ENCODE measurements at regions not wholly inside any gene's neighbourhood (a gene's known extent, or its start where the extent isn't known, plus 50 kb on each side); places are given as distances from the start of the nearest gene placed in this dataset.

DNA sequence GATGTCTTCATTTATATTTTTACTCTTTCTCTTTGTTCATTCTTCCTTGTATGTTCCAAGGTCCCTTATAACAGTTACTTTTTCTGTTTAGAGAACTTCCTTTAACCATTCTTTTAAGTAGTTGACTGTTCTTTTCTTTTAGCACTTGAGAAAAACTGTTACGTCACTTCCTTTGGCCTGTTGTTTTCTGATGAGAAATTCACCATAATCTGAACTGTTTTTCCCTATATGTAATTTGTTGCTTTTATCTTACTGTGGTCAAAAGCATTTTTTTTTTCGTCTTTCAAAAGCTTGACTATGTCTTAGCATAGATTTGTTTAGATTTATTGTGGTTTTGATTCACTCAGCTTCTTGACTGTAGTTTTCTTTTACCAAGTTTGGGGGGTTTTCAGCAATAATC is 1660.3 kb upstream of the PCDH10 start:
- TF ChIP-seq, protein P1, sequence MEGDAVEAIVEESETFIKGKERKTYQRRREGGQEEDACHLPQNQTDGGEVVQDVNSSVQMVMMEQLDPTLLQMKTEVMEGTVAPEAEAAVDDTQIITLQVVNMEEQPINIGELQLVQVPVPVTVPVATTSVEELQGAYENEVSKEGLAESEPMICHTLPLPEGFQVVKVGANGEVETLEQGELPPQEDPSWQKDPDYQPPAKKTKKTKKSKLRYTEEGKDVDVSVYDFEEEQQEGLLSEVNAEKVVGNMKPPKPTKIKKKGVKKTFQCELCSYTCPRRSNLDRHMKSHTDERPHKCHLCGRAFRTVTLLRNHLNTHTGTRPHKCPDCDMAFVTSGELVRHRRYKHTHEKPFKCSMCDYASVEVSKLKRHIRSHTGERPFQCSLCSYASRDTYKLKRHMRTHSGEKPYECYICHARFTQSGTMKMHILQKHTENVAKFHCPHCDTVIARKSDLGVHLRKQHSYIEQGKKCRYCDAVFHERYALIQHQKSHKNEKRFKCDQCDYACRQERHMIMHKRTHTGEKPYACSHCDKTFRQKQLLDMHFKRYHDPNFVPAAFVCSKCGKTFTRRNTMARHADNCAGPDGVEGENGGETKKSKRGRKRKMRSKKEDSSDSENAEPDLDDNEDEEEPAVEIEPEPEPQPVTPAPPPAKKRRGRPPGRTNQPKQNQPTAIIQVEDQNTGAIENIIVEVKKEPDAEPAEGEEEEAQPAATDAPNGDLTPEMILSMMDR (IDR thresholded peaks at IDR 0.05), result no peak
- TF ChIP-seq POLR2A (IDR thresholded peaks at IDR 0.05) (no peak), POLR2AphosphoS5 (IDR thresholded peaks at IDR 0.05) (no peak)
